ENCODE measurements at regions not wholly inside any gene's neighbourhood (a gene's known extent, or its start where the extent isn't known, plus 50 kb on each side); places are given as distances from the start of the nearest gene placed in this dataset.

GRCh38 chr5:8383616-8384015 lies 514.7 kb downstream of the MTRR start:
- DNase-seq = peak in 2 of 56 donors; percentile 9

DNA sequence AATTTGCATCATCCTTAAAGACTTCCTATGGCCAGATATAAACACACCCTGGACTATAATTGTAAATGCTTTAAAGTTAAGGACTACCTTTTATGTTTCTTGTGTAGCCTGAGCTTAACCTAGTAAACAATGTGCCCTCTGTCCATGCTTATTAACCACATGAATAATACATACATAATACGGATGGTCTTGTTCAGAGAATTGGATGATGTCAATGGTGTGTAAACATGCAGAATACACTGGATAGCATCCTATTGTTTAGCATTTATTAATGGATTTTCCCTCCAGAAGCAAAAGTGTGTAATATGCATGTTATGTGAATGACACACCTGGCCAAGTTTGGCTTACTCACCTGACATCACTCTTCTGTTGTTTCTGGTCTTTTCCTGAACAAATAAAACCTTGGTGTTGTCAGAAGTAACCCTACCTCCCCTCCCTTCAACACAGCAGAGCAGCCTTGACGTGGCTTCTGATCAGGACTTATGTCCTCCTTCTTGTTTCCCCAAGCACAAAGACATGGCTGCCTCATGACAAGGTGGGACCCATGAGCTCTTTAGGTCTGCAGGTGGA lies 517.9 kb downstream of the MTRR start:
- DNase-seq = no peak

DNA sequence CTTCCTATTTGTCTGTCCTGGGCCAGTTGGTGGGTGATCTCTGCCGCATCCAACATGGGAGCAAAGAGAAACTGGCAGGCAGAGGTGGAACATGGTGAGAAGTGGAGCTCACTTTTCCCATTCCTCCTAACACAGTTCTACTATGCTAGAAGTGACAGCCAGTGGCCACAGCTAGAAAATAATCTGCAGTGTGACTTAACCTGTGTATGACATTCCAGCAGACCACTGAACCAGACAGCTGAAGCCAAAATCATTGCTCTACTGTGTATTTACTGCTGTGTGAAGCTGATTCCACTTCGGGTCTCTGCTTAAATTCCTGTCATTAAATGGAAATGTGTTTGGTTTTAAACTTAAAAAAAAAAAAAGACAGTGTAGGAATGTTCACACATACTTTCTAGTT lies 523.0 kb downstream of the MTRR start:
- DNase-seq = no peak

GRCh38 chr5:8393240-8393639 lies 524.3 kb downstream of the MTRR start:
- DNase-seq = no peak

GRCh38 chr5:8394965-8395364 lies 526.0 kb downstream of the MTRR start:
- no peak for DNase-seq

GRCh38 chr5:8396246-8396645 lies 527.3 kb downstream of the MTRR start:
- DNase-seq = no peak

DNA sequence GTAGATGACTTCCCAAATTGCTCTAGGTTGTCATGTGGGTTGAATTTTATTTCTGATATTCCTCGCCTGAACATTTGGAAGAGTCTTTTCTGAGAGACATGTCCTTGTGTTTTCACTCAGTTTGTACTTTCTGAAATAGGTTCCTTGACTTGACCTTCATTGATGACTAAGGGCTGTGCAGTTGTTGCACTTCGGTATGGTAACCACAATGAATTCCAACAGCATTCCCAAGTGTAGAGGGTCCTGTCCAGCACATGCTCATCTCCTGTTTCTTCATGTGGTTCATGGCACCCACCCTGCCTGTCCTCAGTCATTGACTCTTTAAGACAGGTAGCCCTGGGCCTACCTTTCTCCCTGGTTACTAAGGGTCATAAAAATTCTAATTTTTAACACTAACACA lies 527.8 kb downstream of the MTRR start:
- no peak for DNase-seq

- no peak for DNase-seq
Measured at GRCh38 chr5:8399471-8399870, 530.5 kb downstream of the MTRR start.

DNA sequence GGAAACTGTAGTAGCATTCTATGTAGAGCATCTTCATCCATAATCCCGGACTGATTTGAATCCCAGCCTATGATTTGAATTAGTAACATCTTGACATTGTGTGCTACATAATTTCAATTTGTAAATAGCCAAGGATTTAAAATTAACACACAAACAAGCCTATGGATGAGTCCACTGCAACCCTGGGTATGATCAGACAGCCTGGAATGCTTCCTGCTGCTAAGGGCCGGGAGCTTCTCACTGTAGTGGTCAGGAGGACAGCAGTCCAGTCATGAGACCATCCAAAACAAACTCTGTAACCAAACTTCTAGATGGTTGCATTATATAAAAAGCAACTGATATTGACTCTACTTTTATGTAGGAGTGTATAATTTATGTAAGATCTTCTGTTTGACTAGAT lies 539.3 kb downstream of the MTRR start:
- DNase-seq = no peak

GRCh38 chr5:8410618-8411017 lies 541.7 kb downstream of the MTRR start:
- peak in 2 of 56 donors; percentile 10 to 15 for DNase-seq

DNA sequence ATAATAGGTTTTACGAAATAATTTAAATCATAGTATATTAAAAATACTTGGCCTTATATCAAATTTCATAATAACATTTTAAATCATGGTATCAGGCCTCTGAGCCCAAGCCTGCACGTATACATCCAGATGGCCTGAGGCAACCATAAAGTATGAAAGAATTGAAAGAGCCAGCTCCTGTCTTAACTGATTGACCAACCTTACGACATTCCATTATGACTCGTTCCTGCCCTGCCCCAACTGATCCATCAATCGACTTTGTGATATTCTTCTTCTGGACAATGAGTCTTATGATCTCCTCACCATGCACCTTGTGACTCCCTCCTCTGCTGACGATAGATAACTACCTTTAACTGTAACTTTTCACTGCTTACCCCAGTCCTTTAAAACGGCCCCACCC lies 545.0 kb downstream of the MTRR start:
- no peak for DNase-seq

DNA sequence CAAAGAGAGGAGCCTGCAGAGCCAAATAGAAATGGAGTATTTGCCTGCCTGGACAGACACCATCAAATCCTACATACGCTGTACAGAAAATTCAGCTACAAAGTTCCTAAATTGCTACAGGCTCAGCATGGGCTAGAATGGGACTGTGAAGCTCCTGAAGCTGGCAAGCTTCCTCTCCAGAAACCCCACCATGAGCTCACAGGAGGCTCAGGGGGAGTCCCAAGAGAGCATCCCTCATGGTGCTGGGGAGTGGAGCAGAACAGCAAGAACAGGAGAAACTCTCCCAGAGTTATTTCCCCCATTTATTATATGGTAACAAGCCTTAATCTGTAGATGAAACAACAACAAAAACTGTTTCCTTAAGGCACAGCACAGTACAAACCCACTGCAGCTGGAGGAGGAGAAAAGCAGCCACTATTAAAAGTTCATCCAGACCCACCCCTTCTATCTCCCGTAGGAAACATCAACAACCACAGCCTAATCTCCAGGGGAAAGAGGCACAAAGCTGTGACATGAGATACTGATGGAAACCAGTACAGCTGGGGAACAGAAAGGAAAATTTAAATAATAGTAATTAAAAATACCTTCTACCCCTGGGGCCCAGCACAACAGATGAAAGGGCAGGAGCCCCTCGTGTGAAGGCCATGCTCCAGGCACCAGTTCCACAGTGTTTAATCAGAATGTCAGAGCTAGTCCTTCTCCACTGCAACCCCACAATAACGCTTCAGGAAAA lies 548.5 kb downstream of the MTRR start:
- no peak for DNase-seq

- DNase-seq = no peak
Measured at GRCh38 chr5:8418049-8418426, 549.1 kb downstream of the MTRR start.

DNA sequence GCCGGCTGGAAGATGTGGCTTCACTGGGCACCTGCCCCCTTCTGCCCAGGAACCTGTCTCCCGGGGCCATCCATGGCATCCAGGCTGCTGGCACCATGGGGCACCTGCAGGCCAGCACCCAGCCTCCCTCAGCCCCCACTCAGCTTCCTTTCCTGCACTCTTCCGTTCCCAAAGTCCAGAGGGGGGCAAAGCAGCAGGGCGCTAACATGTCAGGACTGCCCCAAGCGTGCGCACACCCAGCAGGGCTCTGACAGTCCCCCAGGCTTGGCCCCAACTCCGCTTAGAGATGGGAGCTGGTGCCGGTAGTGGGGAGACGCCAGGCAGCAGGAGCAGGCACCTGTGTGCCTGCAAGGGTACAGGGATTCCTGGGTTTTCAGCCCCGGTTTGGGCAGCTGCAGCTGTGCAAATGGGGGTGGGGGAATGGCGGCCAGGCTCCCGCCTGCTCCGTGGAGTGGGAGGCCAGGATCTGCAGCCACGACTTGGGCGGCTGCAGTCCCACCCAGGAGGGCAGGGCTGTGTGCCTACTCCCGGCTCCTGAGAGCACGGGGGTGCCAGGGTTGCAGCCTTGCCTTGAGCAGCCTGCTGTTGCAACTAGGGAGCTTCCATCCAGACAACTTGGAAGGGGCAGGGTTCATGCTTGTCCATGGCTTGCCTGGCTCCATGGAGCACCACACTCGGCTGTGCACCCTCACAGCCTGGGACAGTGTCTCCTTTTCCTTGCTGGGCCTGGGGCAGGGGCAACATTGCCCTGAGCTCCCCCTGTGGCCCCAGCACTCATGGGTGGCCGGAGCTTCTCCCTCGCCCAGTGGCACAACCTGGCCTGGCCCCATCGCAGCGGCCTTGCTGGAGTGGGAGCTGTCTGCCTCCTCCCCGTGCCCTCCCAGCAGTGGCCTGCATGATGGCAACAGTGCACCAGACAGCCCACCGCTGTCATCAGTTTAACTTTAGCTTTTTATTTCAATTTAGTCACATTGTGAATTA lies 561.1 kb downstream of the MTRR start:
- DNase-seq = no peak

GRCh38 chr5:8434501-8434900 lies 565.6 kb downstream of the MTRR start:
- DNase-seq = no peak

GRCh38 chr5:8436924-8437323 lies 568.0 kb downstream of the MTRR start:
- DNase-seq = peak in 1 of 56 donors; percentile 3

GRCh38 chr5:8445139-8445538 lies 576.2 kb downstream of the MTRR start:
- no peak for DNase-seq

DNA sequence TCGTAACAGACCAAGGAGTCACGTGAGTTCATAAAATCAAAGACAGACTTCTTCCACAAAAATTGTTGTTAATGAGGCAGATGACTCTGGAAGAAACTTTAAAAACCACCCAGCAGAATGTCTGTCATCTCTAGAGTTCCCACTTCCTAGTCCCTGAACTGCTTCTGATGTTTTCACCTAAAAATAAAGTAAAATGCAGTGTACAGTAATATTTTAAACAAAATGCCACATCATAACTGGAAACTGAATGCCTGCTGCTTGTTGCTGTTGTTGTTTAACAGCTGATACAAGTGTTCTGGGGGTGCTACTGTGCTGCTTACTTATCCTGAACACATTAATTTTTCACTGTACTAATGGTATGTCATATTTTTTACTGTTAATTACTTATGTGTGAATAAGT lies 577.2 kb downstream of the MTRR start:
- DNase-seq = no peak

DNA sequence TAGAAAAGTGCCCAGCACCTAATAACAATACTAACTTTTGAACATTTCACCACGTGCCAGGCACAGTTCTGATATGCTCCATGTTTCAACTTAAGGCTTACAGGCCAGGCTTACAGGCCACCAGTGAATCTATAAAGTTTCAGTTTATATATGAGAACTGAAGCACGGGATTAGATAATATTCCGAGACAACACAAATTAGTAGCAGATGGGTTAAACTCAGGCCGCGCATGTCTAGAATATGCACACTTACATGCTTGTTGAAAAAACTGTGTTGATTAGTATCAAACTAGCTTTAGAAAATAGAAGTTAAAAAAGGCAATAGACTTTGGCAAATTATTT lies 587.9 kb downstream of the MTRR start:
- peak in 1 of 56 donors; percentile 22 for DNase-seq

GRCh38 chr5:8457187-8458037 lies 588.5 kb downstream of the MTRR start:
- DNase-seq = peak; percentile 43 to 93 (median 81)

- DNase-seq = peak in 4 of 56 donors; percentile 8 to 36 (median 30)
Measured at GRCh38 chr5:8458038-8458383, 589.1 kb downstream of the MTRR start.
